ENCODE measurements at regions not wholly inside any gene's neighbourhood (a gene's known extent, or its start where the extent isn't known, plus 50 kb on each side); places are given as distances from the start of the nearest gene placed in this dataset.

- DNase-seq: no peak
These were observed 216.8 kb downstream of the RPS24 start for GRCh38 chr10:78250313-78251015.

GRCh38 chr10:78251016-78251385, 217.3 kb downstream of the RPS24 start:
- DNase-seq: no peak

GRCh38 chr10:78252286-78252685, 218.6 kb downstream of the RPS24 start:
- no peak for DNase-seq

- DNase-seq: no peak
These were observed 219.6 kb downstream of the RPS24 start for GRCh38 chr10:78253063-78253853.

- DNase-seq: no peak
These were observed 220.3 kb downstream of the RPS24 start for GRCh38 chr10:78254013-78254412.

- DNase-seq: no peak
These were observed 221.6 kb downstream of the RPS24 start for GRCh38 chr10:78255214-78255613.

- no peak for DNase-seq
These were observed 222.4 kb downstream of the RPS24 start for GRCh38 chr10:78255796-78256638.

- DNase-seq: no peak
These were observed 224.8 kb downstream of the RPS24 start for GRCh38 chr10:78258323-78259030.

GRCh38 chr10:78259391-78259790, 225.7 kb downstream of the RPS24 start:
- no peak for DNase-seq

GRCh38 chr10:78260141-78260540, 226.5 kb downstream of the RPS24 start:
- DNase-seq: no peak

GRCh38 chr10:78260680-78261079, 227.0 kb downstream of the RPS24 start:
- DNase-seq: no peak

- DNase-seq: no peak
These were observed 227.6 kb downstream of the RPS24 start for GRCh38 chr10:78261291-78261690.

- DNase-seq: no peak
These were observed 229.2 kb downstream of the RPS24 start for GRCh38 chr10:78262860-78263259.

GRCh38 chr10:78263521-78263988, 229.9 kb downstream of the RPS24 start:
- DNase-seq: no peak

GRCh38 chr10:78264361-78264760, 230.7 kb downstream of the RPS24 start:
- DNase-seq: no peak

- DNase-seq: no peak
These were observed 233.2 kb downstream of the RPS24 start for GRCh38 chr10:78266741-78267469.

GRCh38 chr10:78267598-78267997, 233.9 kb downstream of the RPS24 start:
- DNase-seq: no peak

- DNase-seq: no peak
These were observed 235.4 kb downstream of the RPS24 start for GRCh38 chr10:78269060-78269459.

GRCh38 chr10:78272329-78272728, 238.7 kb downstream of the RPS24 start:
- DNase-seq: no peak

- DNase-seq: no peak
These were observed 240.8 kb downstream of the RPS24 start for GRCh38 chr10:78274491-78274890.

- DNase-seq: no peak
These were observed 242.5 kb downstream of the RPS24 start for GRCh38 chr10:78276139-78276538.
